Heart left ventricle (tissue), 16 donors: ENCODE measurements at regions not wholly inside any gene's neighbourhood (a gene's known extent, or its start where the extent isn't known, plus 50 kb on each side); places are given as distances from the start of the nearest gene placed in this dataset.

ENCODE experiments used
- ATAC-seq, 4 donors: fragments of 200-7000 bp; cut with Tn5 transposase; one replicate each; pipeline ENCODE4 v1.9.1; 2020 to 2022; ENCODE audit warnings: moderate library complexity in 4 of 4, mild to moderate bottlenecking in 3 of 4, moderate number of reproducible peaks in 1 of 4
- DNase-seq, 5 donors: peaks; one replicate each; pipeline ENCODE4 v3.0.0-alpha.2; 2020
- H3K27ac ChIP-seq, 12 donors: fragments of 200-600 bp; sonication (generic) in 4 of 12; one replicate each; pipeline versions ENCODE4 v1.5.0 to v1.8.0; 2016 to 2022; ENCODE audit warnings: mild to moderate bottlenecking in 2 of 12
- H3K27me3 ChIP-seq, 9 donors: fragments of 200-600 bp; sonication (generic) in 2 of 9; one replicate each; pipeline versions ENCODE4 v1.5.1 to v1.8.0; 2016 to 2022; ENCODE audit warnings: mild to moderate bottlenecking in 3 of 9
- H3K36me3 ChIP-seq, 9 donors: fragments of 200-600 bp; sonication (generic) in 2 of 9; one replicate each; pipeline versions ENCODE4 v1.5.0 to v1.8.0; 2018 to 2022; ENCODE audit warnings: mild to moderate bottlenecking in 2 of 9
- H3K4me1 ChIP-seq, 12 donors: fragments of 200-600 bp; sonication (generic) in 4 of 12; one replicate each; pipeline versions ENCODE4 v1.5.0 to v1.8.0; 2016 to 2022; ENCODE audit warnings: mild to moderate bottlenecking in 3 of 12
- H3K4me3 ChIP-seq, 12 donors: fragments of 200-600 bp; sonication (generic) in 4 of 12; one replicate each; pipeline versions ENCODE4 v1.5.0 to v1.8.0; 2017 to 2022; ENCODE audit warnings: mild to moderate bottlenecking in 9 of 12, moderate library complexity in 4 of 12
- H3K9me3 ChIP-seq, 12 donors: fragments of 200-600 bp; sonication (generic) in 4 of 12; one replicate each; pipeline versions ENCODE4 v1.5.0 to v1.8.0; 2016 to 2022; ENCODE audit warnings: mild to moderate bottlenecking in 1 of 12
- CTCF ChIP-seq, 12 donors: fragments of 200-600 bp; sonication (generic) in 4 of 12; IDR thresholded peaks; one replicate each; pipeline versions ENCODE4 v1.5.0 to v1.8.0; 2018 to 2022; ENCODE audit warnings: antibody characterized with exemption in 12 of 12, mild to moderate bottlenecking in 5 of 12
- POLR2A ChIP-seq, 2 donors: fragments of 450-650 bp; IDR thresholded peaks; one replicate each; pipeline ENCODE4 v1.6.1; 2017; ENCODE audit warnings: antibody characterized with exemption in 2 of 2, mild to moderate bottlenecking in 2 of 2, moderate library complexity in 2 of 2
- WGBS, 4 donors: extraction: QIAGEN DNeasy Blood & Tissue Kit in 2 of 4; methylation state at CpG; one replicate each; pipeline versions ENCODE4 v1.1.5 to v1.1.7; 2013 to 2018; 5-methylcytosine and 5-hydroxymethylcytosine counted together
- intact Hi-C, 10 donors: fragments of 100-400 bp; cut with DNase I; formaldehyde crosslinking; loops; one replicate each; pipeline versions ENCODE4 v1.11.1 to v1.14.2; 2022
- donor health status: ischemic (EF 13 %, LVEDD 7.1; RV severe dilation, severe dysfunction).
- donor health status: healthy with polysubstance abuse.
- donor health status: DM: no; HTN: yes; CAD: no.
- donor health status: DM: no; HTN: no; CAD: no.
- donor health status: ischemic (EF 25% LVEDD 6.9; RV normal size, moderate dysfunction).
- donor health status: ischemic (EF 25% LVEDD 5.7; RV mildly dilated, moderate dysfunction).
- donor health status: healthy.
- donor health status: DM: yes; HTN: yes; CAD: no.
- donor health status: ischemic (EF 35%, LVEDD 5.7; RV mildly dilated, moderate dysfunction).
- donor health status: nonischemic (EF 11% LVEDD 7.7; RV severe dilation, severe dysfunction).
- donor health status: DM: yes; HTN: yes; CAD: no.
- donor health status: PGD.
- donor health status: ischemic (EF 29% LVEDD 5.4; RV normal size, mild dysfunction).
- donor health status: nonischemic (EF 23%, LVEDD 6.1; RV moderate dilation, normal function).

GRCh38 chr5:13536933-13537332, 407.6 kb downstream of the DNAH5 start:
- TF ChIP-seq CTCF (IDR thresholded peaks at IDR 0.05) (no peak), POLR2A (IDR thresholded peaks at IDR 0.05) (no peak)
- no peak overlapping the region for H3K27ac ChIP-seq
- no peaks in the 10 kb centered on the region for H3K9me3 ChIP-seq
- no peak for DNase-seq
- H3K27me3 ChIP-seq: no peaks in the 10 kb centered on the region
- intact Hi-C loops: no loop called here
- no peak for ATAC-seq
- WGBS, 4 donors: 77 to 82% (median 80%) methylated on average over 5 of the region's 5 CpGs
- H3K36me3 ChIP-seq: no peaks in the 10 kb centered on the region
- H3K4me3 ChIP-seq: no peak overlapping the region
- H3K4me1 ChIP-seq: no peaks in the 10 kb centered on the region

GRCh38 chr5:13533833-13534232, 410.7 kb downstream of the DNAH5 start:
- no peaks in the 10 kb centered on the region for H3K36me3 ChIP-seq
- ATAC-seq: peak in 2 of 4 donors; percentile 55 to 60
- H3K4me3 ChIP-seq: no peak overlapping the region
- no peaks in the 10 kb centered on the region for H3K27me3 ChIP-seq
- WGBS, 4 donors: 53 to 73% (median 66%) methylated on average over 2 of the region's 2 CpGs
- DNase-seq: no peak
- intact Hi-C loops: no loop called here
- no peak overlapping the region for H3K27ac ChIP-seq
- no peaks in the 10 kb centered on the region for H3K9me3 ChIP-seq
- H3K4me1 ChIP-seq: no peaks in the 10 kb centered on the region
- no peak for TF ChIP-seq POLR2A (IDR thresholded peaks at IDR 0.05)
- TF ChIP-seq CTCF (IDR thresholded peaks at IDR 0.05): no peak

GRCh38 chr5:13529300-13529699, 415.2 kb downstream of the DNAH5 start:
- H3K27ac ChIP-seq: no peak overlapping the region
- 46 to 66% (median 54%) methylated on average over 1 of the region's 1 CpG for WGBS, 4 donors
- H3K27me3 ChIP-seq: no peaks in the 10 kb centered on the region
- ATAC-seq (no peak), DNase-seq (no peak)
- TF ChIP-seq POLR2A (IDR thresholded peaks at IDR 0.05) (no peak), CTCF (IDR thresholded peaks at IDR 0.05) (no peak)
- no peaks in the 10 kb centered on the region for H3K9me3 ChIP-seq
- H3K4me1 ChIP-seq: no peaks in the 10 kb centered on the region
- intact Hi-C loops: no loop called here
- no peaks in the 10 kb centered on the region for H3K36me3 ChIP-seq
- H3K4me3 ChIP-seq: no peak overlapping the region

GRCh38 chr5:13524936-13525335, 419.6 kb downstream of the DNAH5 start:
- no peaks in the 10 kb centered on the region for H3K36me3 ChIP-seq
- no peaks in the 10 kb centered on the region for H3K4me1 ChIP-seq
- no peak for DNase-seq
- intact Hi-C loops: no loop called here
- no peak for ATAC-seq
- H3K27ac ChIP-seq: no peak overlapping the region
- no peaks in the 10 kb centered on the region for H3K27me3 ChIP-seq
- TF ChIP-seq CTCF (IDR thresholded peaks at IDR 0.05) (no peak), POLR2A (IDR thresholded peaks at IDR 0.05) (no peak)
- no peaks in the 10 kb centered on the region for H3K9me3 ChIP-seq
- no peak overlapping the region for H3K4me3 ChIP-seq
- WGBS, 4 donors: 83 to 90% (median 86%) methylated on average over 2 of the region's 2 CpGs
